ENCODE measurements at regions not wholly inside any gene's neighbourhood (a gene's known extent, or its start where the extent isn't known, plus 50 kb on each side); places are given as distances from the start of the nearest gene placed in this dataset.

- TF ChIP-seq CTCF (IDR thresholded peaks at IDR 0.05) = no peak
- no peak for TF ChIP-seq POLR2A (IDR thresholded peaks at IDR 0.05)
These were observed 906.8 kb upstream of the NDST4 start for GRCh38 chr4:116020141-116020722.
